ENCODE measurements at regions not wholly inside any gene's neighbourhood (a gene's known extent, or its start where the extent isn't known, plus 50 kb on each side); places are given as distances from the start of the nearest gene placed in this dataset.
"Not testable (repeated sequence)": the region's sequence is repeated elsewhere in the genome, so short reads cannot be mapped to it uniquely, and the experiment has no call there.

- DNase-seq (ENCODE audit: low read depth); H3K4me3 ChIP-seq (ENCODE audit: control insufficient read depth, low read depth, low read length): not testable (repeated sequence)
Observed at GRCh38 chr9:41026912-41027676, 101.4 kb downstream of the FOXD4L6 start.

- H3K4me3 ChIP-seq (ENCODE audit: control insufficient read depth, low read depth, low read length); DNase-seq (ENCODE audit: low read depth): not testable (repeated sequence)
Observed at GRCh38 chr9:41022365-41022764, 106.1 kb downstream of the FOXD4L6 start.

GRCh38 chr9:41019858-41020562, 108.5 kb downstream of the FOXD4L6 start:
- not testable (repeated sequence) for H3K4me3 ChIP-seq (ENCODE audit: control insufficient read depth, low read depth, low read length); DNase-seq (ENCODE audit: low read depth)

GRCh38 chr9:41018948-41019347, 109.5 kb downstream of the FOXD4L6 start:
- not testable (repeated sequence) for H3K4me3 ChIP-seq (ENCODE audit: control insufficient read depth, low read depth, low read length); DNase-seq (ENCODE audit: low read depth)

GRCh38 chr9:41016699-41017098, 111.8 kb downstream of the FOXD4L6 start:
- DNase-seq (ENCODE audit: low read depth); H3K4me3 ChIP-seq (ENCODE audit: control insufficient read depth, low read depth, low read length): not testable (repeated sequence)

GRCh38 chr9:40999952-41000700, 128.4 kb downstream of the FOXD4L6 start:
- not testable (repeated sequence) for DNase-seq (ENCODE audit: low read depth); H3K4me3 ChIP-seq (ENCODE audit: control insufficient read depth, low read depth, low read length)

- H3K4me3 ChIP-seq (ENCODE audit: control insufficient read depth, low read depth, low read length); DNase-seq (ENCODE audit: low read depth): not testable (repeated sequence)
Observed at GRCh38 chr9:40995490-40995889, 133.0 kb downstream of the FOXD4L6 start.

GRCh38 chr9:40993842-40994241, 134.6 kb downstream of the FOXD4L6 start:
- not testable (repeated sequence) for H3K4me3 ChIP-seq (ENCODE audit: control insufficient read depth, low read depth, low read length); DNase-seq (ENCODE audit: low read depth)

GRCh38 chr9:40993375-40993774, 135.1 kb downstream of the FOXD4L6 start:
- not testable (repeated sequence) for H3K4me3 ChIP-seq (ENCODE audit: control insufficient read depth, low read depth, low read length); DNase-seq (ENCODE audit: low read depth)

GRCh38 chr9:40992472-40992821, 136.0 kb downstream of the FOXD4L6 start:
- peak overlapping the region; percentile 63 for H3K4me3 ChIP-seq (ENCODE audit: control insufficient read depth, low read depth, low read length)
- DNase-seq (ENCODE audit: low read depth): not testable (repeated sequence)

GRCh38 chr9:40991741-40992471, 136.6 kb downstream of the FOXD4L6 start:
- H3K4me3 ChIP-seq (ENCODE audit: control insufficient read depth, low read depth, low read length): peak overlapping the region; percentile 63
- DNase-seq (ENCODE audit: low read depth): peak; percentile 93
- TF ChIP-seq CTCF (IDR thresholded peaks at IDR 0.05; ENCODE audit: control insufficient read depth, insufficient read depth, low read depth, low read length, missing control alignments): peak; percentile 87

- peak overlapping the region; percentile 63 for H3K4me3 ChIP-seq (ENCODE audit: control insufficient read depth, low read depth, low read length)
- not testable (repeated sequence) for DNase-seq (ENCODE audit: low read depth)
Observed at GRCh38 chr9:40991100-40991740, 137.3 kb downstream of the FOXD4L6 start.

- not testable (repeated sequence) for DNase-seq (ENCODE audit: low read depth); H3K4me3 ChIP-seq (ENCODE audit: control insufficient read depth, low read depth, low read length)
Observed at GRCh38 chr9:40986332-40986731, 142.1 kb downstream of the FOXD4L6 start.

GRCh38 chr9:40975351-40975750, 153.1 kb downstream of the FOXD4L6 start:
- H3K4me3 ChIP-seq (ENCODE audit: control insufficient read depth, low read depth, low read length); DNase-seq (ENCODE audit: low read depth): not testable (repeated sequence)

GRCh38 chr9:40974912-40975311, 153.6 kb downstream of the FOXD4L6 start:
- not testable (repeated sequence) for H3K4me3 ChIP-seq (ENCODE audit: control insufficient read depth, low read depth, low read length); DNase-seq (ENCODE audit: low read depth)

GRCh38 chr9:40971773-40972172, 156.7 kb downstream of the FOXD4L6 start:
- H3K4me3 ChIP-seq (ENCODE audit: control insufficient read depth, low read depth, low read length); DNase-seq (ENCODE audit: low read depth): not testable (repeated sequence)

Measured in AG09309 (cell line).